ENCODE measurements at regions not wholly inside any gene's neighbourhood (a gene's known extent, or its start where the extent isn't known, plus 50 kb on each side); places are given as distances from the start of the nearest gene placed in this dataset.

- Histone ChIP-seq H3K27me3 (no peaks in the 10 kb centered on the region), H3K4me3 (no peak overlapping the region), H3K9me3 (no peaks in the 10 kb centered on the region), H3K27ac (no peak overlapping the region), H3K4me1 (ENCODE audit: insufficient read depth) (no peaks in the 10 kb centered on the region), H3K36me3 (no peaks in the 10 kb centered on the region)
- DNase-seq: no peak
- 83 to 88% (median 87%) methylated on average over 3 of the region's 3 CpGs for WGBS, 3 donors
- intact Hi-C loops (cut with DNase I): no loop called here
- TF ChIP-seq POLR2A (IDR thresholded peaks at IDR 0.05) (no peak), EP300 (IDR thresholded peaks at IDR 0.05) (no peak), CTCF (IDR thresholded peaks at IDR 0.05) (no peak)
Measured at GRCh38 chr16:82396509-82396908, 226.5 kb upstream of the MPHOSPH6 start.

GRCh38 chr16:82395212-82395611, 225.2 kb upstream of the MPHOSPH6 start:
- Histone ChIP-seq H3K36me3 (no peaks in the 10 kb centered on the region), H3K27ac (no peak overlapping the region), H3K27me3 (no peaks in the 10 kb centered on the region), H3K9me3 (no peaks in the 10 kb centered on the region), H3K4me3 (no peak overlapping the region), H3K4me1 (ENCODE audit: insufficient read depth) (no peaks in the 10 kb centered on the region)
- intact Hi-C loops (cut with DNase I): no loop called here
- TF ChIP-seq EP300 (IDR thresholded peaks at IDR 0.05) (no peak), CTCF (IDR thresholded peaks at IDR 0.05) (no peak), POLR2A (IDR thresholded peaks at IDR 0.05) (no peak)
- DNase-seq: no peak

- TF ChIP-seq CTCF (IDR thresholded peaks at IDR 0.05) (no peak), POLR2A (IDR thresholded peaks at IDR 0.05) (no peak), EP300 (IDR thresholded peaks at IDR 0.05) (no peak)
- Histone ChIP-seq H3K4me1 (ENCODE audit: insufficient read depth) (no peaks in the 10 kb centered on the region), H3K9me3 (no peaks in the 10 kb centered on the region), H3K27me3 (no peaks in the 10 kb centered on the region), H3K4me3 (no peak overlapping the region), H3K36me3 (no peaks in the 10 kb centered on the region), H3K27ac (no peak overlapping the region)
- 61 to 78% (median 64%) methylated on average over 3 of the region's 3 CpGs for WGBS, 3 donors
- no peak for DNase-seq
- intact Hi-C loops (cut with DNase I): no loop called here
Measured at GRCh38 chr16:82391690-82392089, 221.7 kb upstream of the MPHOSPH6 start.

GRCh38 chr16:82389956-82390650, 220.1 kb upstream of the MPHOSPH6 start:
- Histone ChIP-seq H3K4me1 (ENCODE audit: insufficient read depth) (no peaks in the 10 kb centered on the region), H3K36me3 (no peaks in the 10 kb centered on the region), H3K9me3 (no peaks in the 10 kb centered on the region), H3K4me3 (no peak overlapping the region), H3K27ac (no peak overlapping the region), H3K27me3 (no peaks in the 10 kb centered on the region)
- WGBS, 3 donors: 48 to 54% (median 53%) methylated on average over 7 of the region's 7 CpGs
- no peak for DNase-seq
- TF ChIP-seq CTCF (IDR thresholded peaks at IDR 0.05) (no peak), POLR2A (IDR thresholded peaks at IDR 0.05) (no peak), EP300 (IDR thresholded peaks at IDR 0.05) (no peak)
- intact Hi-C loops (cut with DNase I): no loop called here
